A549 (cell line): ENCODE measurements at regions not wholly inside any gene's neighbourhood (a gene's known extent, or its start where the extent isn't known, plus 50 kb on each side); places are given as distances from the start of the nearest gene placed in this dataset.

ENCODE experiments used
- ATAC-seq, 2 experiments: fragments of 200-7000 bp in 1 of 2; fragments of >200 bp in 1 of 2; cut with Nextera tagmentation in 1 of 2; cut with Tn5 transposase in 1 of 2; 3 replicates each; pipeline versions ENCODE4 v1.8.0 to v1.9.1; 2018 to 2020; ENCODE audit warnings: mild to moderate bottlenecking in 1 of 2, moderate library complexity in 1 of 2
- CTCF ChIA-PET: fragments of 300-600 bp; sonication (Branson Sonifier 250); formaldehyde crosslinking; extraction: SDS; loops from one replicate; lab custom pipeline; 2021; ENCODE audit warnings: antibody characterized with exemption, inconsistent platforms; lab: Yijun Ruan, JAX
- POLR2A ChIA-PET: fragments of 350-600 bp; formaldehyde crosslinking; extraction: SDS; loops from one replicate; lab custom pipeline; 2021; ENCODE audit warnings: antibody characterized with exemption, inconsistent platforms; lab: Yijun Ruan, JAX
- DNase-seq, 2 experiments: peaks; one replicate each; pipeline versions ENCODE4 v3.0.0 to v3.0.0-alpha.2; 2011 to 2016; ENCODE audit warnings: low read depth in 1 of 2, low spot score in 1 of 2
- FAIRE-seq: peaks from 2 replicates; lab custom pipeline; 2011; peaks lifted over from hg19 to GRCh38; lab: Jason Lieb, UNC
- H3K27ac ChIP-seq, 2 experiments: fragments of >200 bp; sonication (Bioruptor Twin); formaldehyde crosslinking; 3 replicates each; pipeline ENCODE4 v1.5.1; 2016 to 2017
- H3K4me1 ChIP-seq: fragments of >200 bp; sonication (Bioruptor Twin); formaldehyde crosslinking; 3 replicates; pipeline ENCODE4 v1.6.1; 2016
- H3K4me2 ChIP-seq: fragments of >200 bp; sonication (Bioruptor Twin); formaldehyde crosslinking; 3 replicates; pipeline ENCODE4 v1.6.1; 2016
- H3K4me3 ChIP-seq: fragments of >200 bp; sonication (Bioruptor Twin); formaldehyde crosslinking; 3 replicates; pipeline ENCODE4 v1.5.1; 2016
- H3K9me3 ChIP-seq: fragments of >200 bp; sonication (Bioruptor Twin); formaldehyde crosslinking; 3 replicates; pipeline ENCODE4 v1.6.1; 2016
- ATOH8 ChIP-seq: fragments of 250-450 bp; sonication (Bioruptor Pico); IDR thresholded peaks from 2 replicates; pipeline ENCODE4 v1.5.0; 2020; ENCODE audit warnings: low read depth, mild to moderate bottlenecking, moderate library complexity
- BHLHE40 ChIP-seq: IDR thresholded peaks from 2 replicates; pipeline ENCODE4 v1.6.1; 2012; ENCODE audit warnings: low read depth, low read length, inconsistent platforms
- CHD4 ChIP-seq: fragments of 200-600 bp; sonication (generic); IDR thresholded peaks from 2 replicates; pipeline ENCODE4 v1.6.1; 2016; ENCODE audit warnings: antibody characterized with exemption, mild to moderate bottlenecking, borderline replicate concordance
- EHMT2 ChIP-seq: fragments of 200-600 bp; sonication (generic); IDR thresholded peaks from 2 replicates; pipeline ENCODE4 v1.6.1; 2016; ENCODE audit warnings: antibody characterized with exemption, low read depth, mild to moderate bottlenecking, moderate library complexity
- EP300 ChIP-seq, 2 experiments: fragments of >200 bp; sonication (Bioruptor Twin); formaldehyde crosslinking; IDR thresholded peaks; 2 replicates in 1 of 2; 3 replicates in 1 of 2; pipeline ENCODE4 v1.6.1; 2016 to 2017
- FOSL2 ChIP-seq, 2 experiments: fragments of 450-650 bp in 1 of 2; fragments of >200 bp in 1 of 2; sonication (Bioruptor Twin) in 1 of 2; formaldehyde crosslinking; IDR thresholded peaks; 2 replicates each; pipeline versions ENCODE4 v1.5.0 to v1.6.1; 2016 to 2020; ENCODE audit warnings: mild to moderate bottlenecking in 1 of 2, moderate library complexity in 1 of 2
- FOXS1 ChIP-seq: fragments of 250-450 bp; sonication (Bioruptor Pico); IDR thresholded peaks from 2 replicates; pipeline ENCODE4 v1.5.0; 2020; ENCODE audit warnings: mild to moderate bottlenecking, moderate library complexity
- HDAC2 ChIP-seq: fragments of 200-600 bp; sonication (generic); IDR thresholded peaks from 2 replicates; pipeline ENCODE4 v1.6.1; 2016
- HES2 ChIP-seq: fragments of >200 bp; sonication (Bioruptor Twin); formaldehyde crosslinking; IDR thresholded peaks from 2 replicates; pipeline ENCODE4 v1.6.1; 2016
- HOXB13 ChIP-seq: fragments of 250-450 bp; sonication (Bioruptor Pico); IDR thresholded peaks from 2 replicates; pipeline ENCODE4 v1.5.0; 2020; ENCODE audit warnings: low read depth, mild to moderate bottlenecking, moderate library complexity
- JUNB ChIP-seq: fragments of >200 bp; sonication (Bioruptor Twin); formaldehyde crosslinking; IDR thresholded peaks from 2 replicates; pipeline ENCODE4 v1.6.1; 2016
- KDM1A ChIP-seq: fragments of 200-600 bp; sonication (generic); IDR thresholded peaks from 2 replicates; pipeline ENCODE4 v1.6.1; 2016; ENCODE audit warnings: low read depth, mild to moderate bottlenecking
- KDM5A ChIP-seq: fragments of 200-600 bp; sonication (generic); IDR thresholded peaks from 2 replicates; pipeline ENCODE4 v1.6.1; 2016; ENCODE audit warnings: antibody characterized with exemption, mild to moderate bottlenecking
- NFE2L2 ChIP-seq: fragments of 150-350 bp; conservative IDR thresholded peaks from 2 replicates; pipeline ENCODE4 v1.6.1; 2014; ENCODE audit warnings: low read length
- NPAS2 ChIP-seq: fragments of 250-450 bp; sonication (Bioruptor Pico); IDR thresholded peaks from 2 replicates; pipeline ENCODE4 v1.8.0; 2022; ENCODE audit warnings: mild to moderate bottlenecking, moderate library complexity, borderline replicate concordance
- NR3C1 ChIP-seq: fragments of >200 bp; sonication (Bioruptor Twin); formaldehyde crosslinking; IDR thresholded peaks from 3 replicates; pipeline ENCODE4 v1.6.1; 2017
- PBX3 ChIP-seq: IDR thresholded peaks from 2 replicates; pipeline ENCODE4 v1.6.1; 2012
- PHF8 ChIP-seq: fragments of 200-600 bp; sonication (generic); IDR thresholded peaks from 2 replicates; pipeline ENCODE4 v1.6.1; 2016; ENCODE audit warnings: low read depth, mild to moderate bottlenecking, antibody characterized with exemption, moderate library complexity, borderline replicate concordance
- POLR2AphosphoS2 ChIP-seq: conservative IDR thresholded peaks from 2 replicates; pipeline ENCODE4 v1.6.1; 2012; ENCODE audit warnings: low read length, improper control_type of control experiment, inconsistent platforms
- RAD21 ChIP-seq, 2 experiments: fragments of >200 bp in 1 of 2; sonication (Bioruptor Twin) in 1 of 2; formaldehyde crosslinking in 1 of 2; IDR thresholded peaks in 1 of 2; conservative IDR thresholded peaks in 1 of 2; 2 replicates in 1 of 2; 3 replicates in 1 of 2; pipeline ENCODE4 v1.6.1; 2012 to 2018; ENCODE audit warnings: inconsistent platforms in 1 of 2
- RARB ChIP-seq: fragments of 250-450 bp; sonication (Bioruptor Pico); IDR thresholded peaks from 2 replicates; pipeline ENCODE4 v1.8.0; 2021; ENCODE audit warnings: mild to moderate bottlenecking, moderate library complexity
- RNF2 ChIP-seq: fragments of 200-600 bp; sonication (generic); IDR thresholded peaks from 2 replicates; pipeline ENCODE4 v1.6.1; 2016; ENCODE audit warnings: low read depth, mild to moderate bottlenecking, antibody characterized with exemption, moderate library complexity, borderline replicate concordance
- USF2 ChIP-seq: fragments of 450-650 bp; IDR thresholded peaks from 2 replicates; pipeline ENCODE4 v1.6.1; 2014; ENCODE audit warnings: antibody characterized with exemption
- ZC3H11A ChIP-seq: fragments of 450-650 bp; IDR thresholded peaks from 2 replicates; pipeline ENCODE4 v1.6.1; 2014; ENCODE audit warnings: antibody characterized with exemption, mild to moderate bottlenecking
- ZFP36 ChIP-seq: fragments of 450-650 bp; IDR thresholded peaks from 2 replicates; pipeline ENCODE4 v1.6.1; 2014; ENCODE audit warnings: borderline replicate concordance; ENCODE audit not compliant: partially characterized antibody
- WGBS: methylation state at CpG from one replicate; pipeline ENCODE4 v1.1.6; 2017; ENCODE audit errors: missing lambda C conversion rate; 5-methylcytosine and 5-hydroxymethylcytosine counted together
- TF ChIP-seq, protein P1 (sequence below): fragments of >200 bp; sonication (Bioruptor Twin); formaldehyde crosslinking; IDR thresholded peaks from 3 replicates; pipeline ENCODE4 v1.5.1; 2016

DNA sequence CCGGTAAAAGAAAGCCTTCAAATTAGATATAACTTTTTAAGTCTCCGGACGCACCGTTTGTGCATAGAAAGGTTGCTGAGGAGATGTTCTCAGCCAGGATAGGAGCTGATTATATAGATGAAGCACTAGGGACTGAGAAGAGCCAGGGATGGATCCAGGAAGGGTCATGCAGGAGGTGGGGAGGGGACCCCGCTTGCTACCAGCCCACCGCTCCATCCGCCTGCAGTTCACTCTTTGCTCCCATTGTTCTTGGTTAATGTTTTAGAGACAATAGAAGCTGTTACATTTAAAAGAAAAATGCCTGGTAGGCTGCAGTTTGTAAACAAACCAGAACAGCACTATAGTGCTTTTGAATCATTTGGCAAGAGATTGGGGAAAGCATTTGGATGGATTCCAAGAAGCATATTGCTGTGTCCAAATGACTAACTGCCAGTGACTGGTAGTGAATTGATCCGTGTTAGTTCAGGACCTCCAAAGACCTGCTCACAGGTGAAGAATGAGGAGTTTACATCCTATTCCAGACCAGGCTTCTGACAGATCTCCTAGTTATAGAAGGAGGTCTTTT lies 175.9 kb upstream of the TAC1 start:
- Histone ChIP-seq H3K4me1 (no peaks in the 10 kb centered on the region), H3K9me3 (no peaks in the 10 kb centered on the region), H3K4me3 (no peak overlapping the region), H3K4me2 (no peak overlapping the region), H3K27ac (no peak overlapping the region)
- WGBS: 58% methylated on average over 8 of the region's 8 CpGs
- DNase-seq (peak in 1 of 2 experiments; percentile 2), ATAC-seq (no peak), FAIRE-seq (no peak)
- ChIA-PET POLR2A (no interaction called here), CTCF (no interaction called here)
- no peak for TF ChIP-seq USF2
- no peak for TF ChIP-seq HOXB13 (CRISPR knock-in tag)
- no peak for TF ChIP-seq NR3C1
- no peak for TF ChIP-seq ZFP36
- TF ChIP-seq NFE2L2: no peak
- TF ChIP-seq PBX3: no peak
- TF ChIP-seq HES2: no peak
- TF ChIP-seq BHLHE40: no peak
- TF ChIP-seq EP300 (IDR thresholded peaks at IDR 0.05): no peak
- TF ChIP-seq, protein P1, sequence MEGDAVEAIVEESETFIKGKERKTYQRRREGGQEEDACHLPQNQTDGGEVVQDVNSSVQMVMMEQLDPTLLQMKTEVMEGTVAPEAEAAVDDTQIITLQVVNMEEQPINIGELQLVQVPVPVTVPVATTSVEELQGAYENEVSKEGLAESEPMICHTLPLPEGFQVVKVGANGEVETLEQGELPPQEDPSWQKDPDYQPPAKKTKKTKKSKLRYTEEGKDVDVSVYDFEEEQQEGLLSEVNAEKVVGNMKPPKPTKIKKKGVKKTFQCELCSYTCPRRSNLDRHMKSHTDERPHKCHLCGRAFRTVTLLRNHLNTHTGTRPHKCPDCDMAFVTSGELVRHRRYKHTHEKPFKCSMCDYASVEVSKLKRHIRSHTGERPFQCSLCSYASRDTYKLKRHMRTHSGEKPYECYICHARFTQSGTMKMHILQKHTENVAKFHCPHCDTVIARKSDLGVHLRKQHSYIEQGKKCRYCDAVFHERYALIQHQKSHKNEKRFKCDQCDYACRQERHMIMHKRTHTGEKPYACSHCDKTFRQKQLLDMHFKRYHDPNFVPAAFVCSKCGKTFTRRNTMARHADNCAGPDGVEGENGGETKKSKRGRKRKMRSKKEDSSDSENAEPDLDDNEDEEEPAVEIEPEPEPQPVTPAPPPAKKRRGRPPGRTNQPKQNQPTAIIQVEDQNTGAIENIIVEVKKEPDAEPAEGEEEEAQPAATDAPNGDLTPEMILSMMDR: no peak
- no peak for TF ChIP-seq NPAS2 (CRISPR knock-in tag)
- TF ChIP-seq RNF2: no peak
- TF ChIP-seq POLR2AphosphoS2: no peak
- TF ChIP-seq CHD4: no peak
- TF ChIP-seq FOSL2 (IDR thresholded peaks at IDR 0.05): no peak
- TF ChIP-seq FOSL2 (CRISPR knock-in tag; IDR thresholded peaks at IDR 0.05): no peak
- no peak for TF ChIP-seq RARB
- TF ChIP-seq ZC3H11A: no peak
- no peak for TF ChIP-seq PHF8

DNA sequence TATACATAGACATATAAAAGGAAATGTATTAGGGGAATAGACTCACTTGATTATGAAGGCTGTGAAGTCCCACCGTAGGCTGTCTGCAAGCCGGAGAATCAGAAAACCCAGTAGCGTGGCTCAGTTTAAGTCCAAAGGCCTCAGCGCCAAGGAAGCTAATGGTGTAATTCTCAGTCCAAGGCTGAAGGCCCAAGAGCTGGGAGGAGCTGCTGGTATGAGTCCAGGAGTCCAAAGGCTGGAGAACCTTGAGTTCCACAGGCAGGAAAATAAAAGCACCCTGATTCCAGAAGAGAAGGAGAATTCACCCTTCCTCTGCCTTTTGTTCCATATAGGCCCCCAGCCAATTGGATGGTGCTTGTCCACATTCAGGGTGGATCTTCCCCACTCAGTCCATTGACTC lies 166.2 kb upstream of the TAC1 start:
- Histone ChIP-seq H3K27ac (no peak overlapping the region), H3K9me3 (no peaks in the 10 kb centered on the region), H3K4me3 (no peak overlapping the region)
- FAIRE-seq: no peak
- CTCF ChIA-PET: no interaction called here
- DNase-seq: no peak
- TF ChIP-seq EHMT2 (no peak), ZC3H11A (no peak), FOXS1 (CRISPR knock-in tag) (no peak), KDM1A (no peak), USF2 (no peak), KDM5A (no peak), HDAC2 (no peak), PHF8 (no peak), RAD21 (conservative IDR thresholded peaks at IDR 0.05 in 1 of 2, IDR thresholded peaks at IDR 0.05 in 1 of 2) (no peak), EP300 (IDR thresholded peaks at IDR 0.05) (no peak), JUNB (no peak), ATOH8 (no peak)
- TF ChIP-seq, all 56 proteins: peak for 0
- no peak overlapping the region for H3K4me2 ChIP-seq
- 43% methylated on average over 4 of the region's 4 CpGs for WGBS
- no peaks in the 10 kb centered on the region for H3K4me1 ChIP-seq
- POLR2A ChIA-PET: no interaction called here
- ATAC-seq: no peak
